Pancreas (tissue), 10 donors: ENCODE measurements at regions not wholly inside any gene's neighbourhood (a gene's known extent, or its start where the extent isn't known, plus 50 kb on each side); places are given as distances from the start of the nearest gene placed in this dataset.

Source experiments
- ATAC-seq, 4 donors: fragments of 200-7000 bp; cut with Tn5 transposase; one replicate each; pipeline versions ENCODE4 v1.8.0 to v1.9.1; 2020; ENCODE audit warnings: mild to moderate bottlenecking in 4 of 4, moderate library complexity in 4 of 4
- DNase-seq, 6 donors: peaks; one replicate each; pipeline ENCODE4 v3.0.0-alpha.2; 2020
- FAIRE-seq: peaks from 2 replicates; lab custom pipeline; 2012; peaks lifted over from hg19 to GRCh38; lab: Jason Lieb, UNC
- H3K27ac ChIP-seq, 4 donors: fragments of 200-600 bp; sonication (generic); 1 replicate in 3 of 4; 2 replicates in 1 of 4; pipeline versions ENCODE4 v1.5.0 to v1.8.0; 2020
- H3K27me3 ChIP-seq, 4 donors: fragments of 200-600 bp; one replicate each; pipeline ENCODE4 v1.8.0; 2021
- H3K36me3 ChIP-seq, 3 donors: fragments of 200-600 bp; sonication (generic) in 1 of 3; one replicate each; pipeline versions ENCODE4 v1.5.0 to v1.8.0; 2020 to 2021
- H3K4me1 ChIP-seq, 3 donors: fragments of 200-600 bp; one replicate each; pipeline ENCODE4 v1.8.0; 2021
- H3K4me3 ChIP-seq, 4 donors: fragments of 200-600 bp; sonication (generic) in 2 of 4; one replicate each; pipeline versions ENCODE4 v1.5.0 to v1.8.0; 2020 to 2021
- H3K9me3 ChIP-seq, 4 donors: fragments of 200-600 bp; one replicate each; pipeline ENCODE4 v1.8.0; 2021
- WGBS, 2 donors: extraction: QIAGEN DNeasy Blood & Tissue Kit; methylation state at CpG; one replicate each; pipeline ENCODE4 v1.1.7; 2013; 5-methylcytosine and 5-hydroxymethylcytosine counted together
- intact Hi-C, 3 donors: fragments of 100-400 bp; cut with DNase I; formaldehyde crosslinking; loops; one replicate each; pipeline versions ENCODE4 v1.11.1 to v1.14.2; 2022
- TF ChIP-seq, protein P1 (sequence below), 4 donors: fragments of 200-600 bp; sonication (generic) in 3 of 4; IDR thresholded peaks; one replicate each; pipeline versions ENCODE4 v1.5.0 to v1.8.0; 2021; ENCODE audit warnings: antibody characterized with exemption in 4 of 4
- donor health status: healthy with polysubstance abuse.
- donor health status: DM: no; HTN: no; CAD: no; lungs with moderate emphysema.
- donor health status: DM: no; HTN: no; CAD: no.
- donor health status: control.
- donor health status: control.
- donor health status: Bipolar disorder and iron deficiency.
- donor health status: DM: yes; HTN: yes; CAD: no.
- donor health status: DM: no; HTN: no; CAD: no.
- donor health status: DM: no; HTN: no; CAD: no.
- donor health status: DM: yes; HTN: yes; CAD: no.

- H3K36me3 ChIP-seq: no peaks in the 10 kb centered on the region
- no peak overlapping the region for H3K27ac ChIP-seq
- H3K27me3 ChIP-seq: no peaks in the 10 kb centered on the region
- no peaks in the 10 kb centered on the region for H3K4me1 ChIP-seq
- TF ChIP-seq, protein P1, sequence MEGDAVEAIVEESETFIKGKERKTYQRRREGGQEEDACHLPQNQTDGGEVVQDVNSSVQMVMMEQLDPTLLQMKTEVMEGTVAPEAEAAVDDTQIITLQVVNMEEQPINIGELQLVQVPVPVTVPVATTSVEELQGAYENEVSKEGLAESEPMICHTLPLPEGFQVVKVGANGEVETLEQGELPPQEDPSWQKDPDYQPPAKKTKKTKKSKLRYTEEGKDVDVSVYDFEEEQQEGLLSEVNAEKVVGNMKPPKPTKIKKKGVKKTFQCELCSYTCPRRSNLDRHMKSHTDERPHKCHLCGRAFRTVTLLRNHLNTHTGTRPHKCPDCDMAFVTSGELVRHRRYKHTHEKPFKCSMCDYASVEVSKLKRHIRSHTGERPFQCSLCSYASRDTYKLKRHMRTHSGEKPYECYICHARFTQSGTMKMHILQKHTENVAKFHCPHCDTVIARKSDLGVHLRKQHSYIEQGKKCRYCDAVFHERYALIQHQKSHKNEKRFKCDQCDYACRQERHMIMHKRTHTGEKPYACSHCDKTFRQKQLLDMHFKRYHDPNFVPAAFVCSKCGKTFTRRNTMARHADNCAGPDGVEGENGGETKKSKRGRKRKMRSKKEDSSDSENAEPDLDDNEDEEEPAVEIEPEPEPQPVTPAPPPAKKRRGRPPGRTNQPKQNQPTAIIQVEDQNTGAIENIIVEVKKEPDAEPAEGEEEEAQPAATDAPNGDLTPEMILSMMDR (IDR thresholded peaks at IDR 0.05): no peak
- H3K4me3 ChIP-seq: no peak overlapping the region
- DNase-seq (no peak), FAIRE-seq (no peak), ATAC-seq (no peak)
- H3K9me3 ChIP-seq: no peaks in the 10 kb centered on the region
- intact Hi-C loops: no loop called here
These were observed 64.0 kb upstream of the PRKX start for GRCh38 chrX:3777416-3777815.

DNA sequence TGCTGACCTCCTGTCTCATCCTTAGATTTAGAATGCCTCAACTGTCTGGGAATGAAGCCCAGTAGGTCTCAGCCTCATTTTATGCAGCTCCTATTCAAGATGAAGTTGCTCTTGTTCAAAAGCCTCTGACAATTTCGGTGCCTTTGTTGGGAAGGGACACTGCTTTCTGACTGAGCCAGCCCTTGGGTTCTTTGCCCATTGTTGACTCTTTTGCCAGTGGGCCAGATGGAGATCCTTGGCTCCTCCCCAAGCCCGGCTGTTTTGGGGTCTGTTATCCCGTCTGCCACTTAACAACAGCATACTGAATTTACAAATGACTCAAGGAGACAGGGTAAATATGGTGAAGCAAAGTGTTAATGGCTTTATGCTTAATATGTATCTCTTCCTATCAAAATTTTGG is 58.3 kb upstream of the PRKX start:
- no peaks in the 10 kb centered on the region for H3K36me3 ChIP-seq
- no peaks in the 10 kb centered on the region for H3K4me1 ChIP-seq
- H3K9me3 ChIP-seq: no peaks in the 10 kb centered on the region
- H3K27me3 ChIP-seq: no peaks in the 10 kb centered on the region
- intact Hi-C loops: no loop called here
- no peak for DNase-seq
- no peak overlapping the region for H3K27ac ChIP-seq
- WGBS, 2 donors: 52 to 61% methylated on average over 3 of the region's 3 CpGs
- no peak overlapping the region for H3K4me3 ChIP-seq
- TF ChIP-seq, protein P1 (IDR thresholded peaks at IDR 0.05): no peak
- FAIRE-seq: no peak
- no peak for ATAC-seq

DNA sequence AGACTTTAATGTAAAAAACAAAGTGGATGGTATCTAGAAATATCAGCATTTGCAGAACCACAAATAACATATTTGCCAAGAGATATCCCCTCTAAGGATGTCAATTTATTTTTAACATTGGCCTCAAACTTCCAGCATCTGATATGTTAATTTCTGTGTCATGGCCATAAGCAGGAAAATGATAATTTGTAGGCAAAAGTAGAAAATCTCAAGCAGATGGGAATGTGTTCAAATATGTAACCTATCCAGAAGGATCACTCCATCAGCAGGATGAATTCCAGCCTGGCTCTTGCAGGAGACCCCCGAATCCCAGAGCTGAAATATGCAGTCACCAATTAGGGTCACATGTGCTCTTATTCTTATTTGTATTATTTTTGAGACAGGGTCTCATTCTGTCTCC is 55.4 kb upstream of the PRKX start:
- no peaks in the 10 kb centered on the region for H3K4me1 ChIP-seq
- no peak overlapping the region for H3K4me3 ChIP-seq
- no peaks in the 10 kb centered on the region for H3K9me3 ChIP-seq
- no peaks in the 10 kb centered on the region for H3K36me3 ChIP-seq
- FAIRE-seq (no peak), DNase-seq (no peak), ATAC-seq (no peak)
- intact Hi-C loops: no loop called here
- no peaks in the 10 kb centered on the region for H3K27me3 ChIP-seq
- H3K27ac ChIP-seq: no peak overlapping the region
- 55 to 69% methylated on average over 1 of the region's 1 CpG for WGBS, 2 donors
- TF ChIP-seq, protein P1 (IDR thresholded peaks at IDR 0.05): no peak
